Liver (tissue), 7 donors: ENCODE measurements at regions not wholly inside any gene's neighbourhood (a gene's known extent, or its start where the extent isn't known, plus 50 kb on each side); places are given as distances from the start of the nearest gene placed in this dataset.

ENCODE experiments used
- DNase-seq: peaks from one replicate; pipeline ENCODE4 v3.0.0-alpha.2; 2017; ENCODE audit warnings: low spot score
- H3K27ac ChIP-seq, 2 donors: one replicate each; pipeline ENCODE4 v1.7.0; 2013; ENCODE audit warnings: inconsistent platforms in 2 of 2, low read length in 2 of 2, control low read depth in 1 of 2, low read depth in 1 of 2, mild to moderate bottlenecking in 1 of 2
- H3K27me3 ChIP-seq, 4 donors: one replicate each; pipeline versions ENCODE4 v1.6.1 to v1.7.0; 2013; ENCODE audit warnings: low read length in 3 of 4, inconsistent platforms in 1 of 4, mild to moderate bottlenecking in 1 of 4, moderate library complexity in 1 of 4; ENCODE audit not compliant: control insufficient read depth in 4 of 4, insufficient read depth in 4 of 4
- H3K36me3 ChIP-seq, 4 donors: one replicate each; pipeline versions ENCODE4 v1.6.1 to v1.7.0; 2013; ENCODE audit warnings: low read length in 3 of 4, mild to moderate bottlenecking in 3 of 4, low read depth in 1 of 4, moderate library complexity in 1 of 4; ENCODE audit not compliant: control insufficient read depth in 4 of 4, insufficient read depth in 3 of 4
- H3K4me1 ChIP-seq, 4 donors: one replicate each; pipeline versions ENCODE4 v1.6.1 to v1.7.0; 2013; ENCODE audit warnings: low read length in 3 of 4, mild to moderate bottlenecking in 3 of 4, moderate library complexity in 1 of 4; ENCODE audit not compliant: control insufficient read depth in 4 of 4, insufficient read depth in 4 of 4
- H3K4me3 ChIP-seq, 3 donors: one replicate each; pipeline versions ENCODE4 v1.6.1 to v1.7.0; 2013; ENCODE audit warnings: low read length in 3 of 3, control low read depth in 1 of 3, low read depth in 1 of 3, mild to moderate bottlenecking in 1 of 3
- H3K9ac ChIP-seq, 2 donors: one replicate each; pipeline ENCODE4 v1.7.0; 2013; ENCODE audit warnings: low read length in 2 of 2, mild to moderate bottlenecking in 2 of 2, moderate library complexity in 2 of 2, control low read depth in 1 of 2, low read depth in 1 of 2
- H3K9me3 ChIP-seq, 4 donors: one replicate each; pipeline versions ENCODE4 v1.6.1 to v1.7.0; 2013; ENCODE audit warnings: low read length in 3 of 4; ENCODE audit not compliant: control insufficient read depth in 4 of 4
- EGR1 ChIP-seq, 2 donors: IDR thresholded peaks; 2 replicates each; pipeline ENCODE4 v1.6.1; 2016 to 2018; ENCODE audit warnings: antibody characterized with exemption in 2 of 2, low read depth in 2 of 2
- FOXA1 ChIP-seq: IDR thresholded peaks from 2 replicates; pipeline ENCODE4 v1.6.1; 2016; ENCODE audit warnings: antibody characterized with exemption
- FOXA2 ChIP-seq: IDR thresholded peaks from 2 replicates; pipeline ENCODE4 v1.6.1; 2016; ENCODE audit warnings: antibody characterized with exemption
- GABPA ChIP-seq, 2 donors: IDR thresholded peaks in 1 of 2; conservative IDR thresholded peaks in 1 of 2; 2 replicates each; pipeline ENCODE4 v1.6.1; 2016; ENCODE audit warnings: antibody characterized with exemption in 2 of 2, mild to moderate bottlenecking in 1 of 2, moderate library complexity in 1 of 2
- HNF4A ChIP-seq, 2 donors: conservative IDR thresholded peaks; 2 replicates each; pipeline ENCODE4 v1.6.1; 2016; ENCODE audit warnings: antibody characterized with exemption in 2 of 2, mild to moderate bottlenecking in 2 of 2
- HNF4G ChIP-seq: IDR thresholded peaks from 2 replicates; pipeline ENCODE4 v1.6.1; 2016; ENCODE audit warnings: antibody characterized with exemption
- JUND ChIP-seq, 2 donors: IDR thresholded peaks; 2 replicates each; pipeline ENCODE4 v1.6.1; 2016; ENCODE audit warnings: antibody characterized with exemption in 2 of 2
- MAX ChIP-seq: IDR thresholded peaks from 2 replicates; pipeline ENCODE4 v1.6.1; 2016; ENCODE audit warnings: antibody characterized with exemption
- RAD21 ChIP-seq, 2 donors: IDR thresholded peaks; 2 replicates each; pipeline ENCODE4 v1.6.1; 2016; ENCODE audit warnings: antibody characterized with exemption in 2 of 2, mild to moderate bottlenecking in 2 of 2
- RXRA ChIP-seq, 2 donors: IDR thresholded peaks; 2 replicates each; pipeline ENCODE4 v1.6.1; 2017 to 2018; ENCODE audit warnings: antibody characterized with exemption in 2 of 2, mild to moderate bottlenecking in 1 of 2
- SP1 ChIP-seq: IDR thresholded peaks from 2 replicates; pipeline ENCODE4 v1.6.1; 2018; ENCODE audit warnings: antibody characterized with exemption, mild to moderate bottlenecking
- TAF1 ChIP-seq: conservative IDR thresholded peaks from 2 replicates; pipeline ENCODE4 v1.6.1; 2016; ENCODE audit warnings: antibody characterized with exemption, mild to moderate bottlenecking
- YY1 ChIP-seq: IDR thresholded peaks from 2 replicates; pipeline ENCODE4 v1.6.1; 2016; ENCODE audit warnings: antibody characterized with exemption, mild to moderate bottlenecking
- WGBS: extraction: QIAGEN DNeasy Blood & Tissue Kit; methylation state at CpG from one replicate; pipeline ENCODE4 v1.1.7; 2013; 5-methylcytosine and 5-hydroxymethylcytosine counted together
- TF ChIP-seq, protein P1 (sequence below): IDR thresholded peaks from 2 replicates; pipeline ENCODE4 v1.6.1; 2016; ENCODE audit warnings: antibody characterized with exemption, mild to moderate bottlenecking
- TF ChIP-seq, protein P2 (sequence below): IDR thresholded peaks from 2 replicates; pipeline ENCODE4 v1.6.1; 2016; ENCODE audit warnings: antibody characterized with exemption
- TF ChIP-seq, protein P3 (sequence below): IDR thresholded peaks from 2 replicates; pipeline ENCODE4 v1.6.1; 2016; ENCODE audit warnings: antibody characterized with exemption
- donor health status: healthy.
- donor health status: healthy.
- donor health status: healthy.
- donor health status: healthy.

DNA sequence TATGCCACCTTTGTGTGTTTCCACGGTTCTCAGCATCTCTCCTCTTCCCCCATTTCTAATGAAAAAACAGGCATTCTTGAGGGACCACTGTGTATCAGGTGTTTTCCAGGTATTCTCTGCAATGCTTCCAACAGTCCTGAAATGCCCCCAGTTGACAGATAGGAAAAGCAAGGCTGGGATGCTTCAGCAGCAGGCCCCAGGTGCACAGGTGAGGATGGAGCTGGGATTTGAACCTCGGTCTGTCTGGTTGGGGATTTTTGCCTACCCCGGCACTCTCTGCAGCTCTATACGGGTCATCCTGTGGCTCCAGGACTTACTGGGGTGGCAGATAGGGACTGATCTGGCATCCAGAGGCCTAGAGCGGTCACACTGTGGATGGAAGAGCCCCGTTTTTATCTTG lies 180.5 kb upstream of the GSE1 start:
- Histone ChIP-seq H3K4me3 (no peak overlapping the region), H3K4me1 (peaks cover 0 to 3% (median 1%) of the 10 kb centered on the region in 4 donors), H3K9me3 (no peaks in the 10 kb centered on the region), H3K9ac (no peak overlapping the region), H3K27me3 (no peaks in the 10 kb centered on the region), H3K27ac (no peak overlapping the region), H3K36me3 (no peaks in the 10 kb centered on the region)
- WGBS, result 95% methylated on average over 6 of the region's 6 CpGs
- DNase-seq, result no peak
- TF ChIP-seq SP1, result no peak
- TF ChIP-seq TAF1, result no peak
- TF ChIP-seq, protein P1, sequence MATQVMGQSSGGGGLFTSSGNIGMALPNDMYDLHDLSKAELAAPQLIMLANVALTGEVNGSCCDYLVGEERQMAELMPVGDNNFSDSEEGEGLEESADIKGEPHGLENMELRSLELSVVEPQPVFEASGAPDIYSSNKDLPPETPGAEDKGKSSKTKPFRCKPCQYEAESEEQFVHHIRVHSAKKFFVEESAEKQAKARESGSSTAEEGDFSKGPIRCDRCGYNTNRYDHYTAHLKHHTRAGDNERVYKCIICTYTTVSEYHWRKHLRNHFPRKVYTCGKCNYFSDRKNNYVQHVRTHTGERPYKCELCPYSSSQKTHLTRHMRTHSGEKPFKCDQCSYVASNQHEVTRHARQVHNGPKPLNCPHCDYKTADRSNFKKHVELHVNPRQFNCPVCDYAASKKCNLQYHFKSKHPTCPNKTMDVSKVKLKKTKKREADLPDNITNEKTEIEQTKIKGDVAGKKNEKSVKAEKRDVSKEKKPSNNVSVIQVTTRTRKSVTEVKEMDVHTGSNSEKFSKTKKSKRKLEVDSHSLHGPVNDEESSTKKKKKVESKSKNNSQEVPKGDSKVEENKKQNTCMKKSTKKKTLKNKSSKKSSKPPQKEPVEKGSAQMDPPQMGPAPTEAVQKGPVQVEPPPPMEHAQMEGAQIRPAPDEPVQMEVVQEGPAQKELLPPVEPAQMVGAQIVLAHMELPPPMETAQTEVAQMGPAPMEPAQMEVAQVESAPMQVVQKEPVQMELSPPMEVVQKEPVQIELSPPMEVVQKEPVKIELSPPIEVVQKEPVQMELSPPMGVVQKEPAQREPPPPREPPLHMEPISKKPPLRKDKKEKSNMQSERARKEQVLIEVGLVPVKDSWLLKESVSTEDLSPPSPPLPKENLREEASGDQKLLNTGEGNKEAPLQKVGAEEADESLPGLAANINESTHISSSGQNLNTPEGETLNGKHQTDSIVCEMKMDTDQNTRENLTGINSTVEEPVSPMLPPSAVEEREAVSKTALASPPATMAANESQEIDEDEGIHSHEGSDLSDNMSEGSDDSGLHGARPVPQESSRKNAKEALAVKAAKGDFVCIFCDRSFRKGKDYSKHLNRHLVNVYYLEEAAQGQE, result no peak
- no peak for TF ChIP-seq RAD21 (IDR thresholded peaks at IDR 0.05)
- TF ChIP-seq MAX, result no peak
- TF ChIP-seq HNF4A (conservative IDR thresholded peaks at IDR 0.05), result no peak
- TF ChIP-seq HNF4G, result no peak
- TF ChIP-seq RXRA (IDR thresholded peaks at IDR 0.05), result no peak
- no peak for TF ChIP-seq JUND (IDR thresholded peaks at IDR 0.05)
- TF ChIP-seq YY1, result no peak
- no peak for TF ChIP-seq EGR1 (IDR thresholded peaks at IDR 0.05; ENCODE audit: low read depth in 2 of 2)

DNA sequence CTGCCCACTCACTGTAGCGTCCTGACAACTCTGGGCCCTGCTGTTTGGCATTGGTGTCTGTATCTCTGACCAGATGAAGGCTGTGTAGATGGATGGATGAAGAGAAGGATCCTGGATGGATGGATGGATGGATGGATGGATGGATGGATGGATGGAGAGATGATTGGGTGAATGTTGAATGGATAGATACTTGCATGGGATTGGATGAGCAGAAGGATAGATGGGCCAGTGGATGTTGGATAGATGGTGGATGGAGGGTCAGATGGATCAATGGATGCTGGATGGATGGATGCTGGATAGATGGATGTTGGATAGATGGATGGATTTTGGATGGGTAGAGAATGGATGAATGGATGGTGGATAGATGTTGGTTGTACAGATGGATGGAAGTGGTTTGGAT lies 179.6 kb upstream of the GSE1 start:
- TF ChIP-seq RAD21 (IDR thresholded peaks at IDR 0.05) (no peak), FOXA1 (no peak), MAX (no peak), HNF4A (conservative IDR thresholded peaks at IDR 0.05) (no peak), RXRA (IDR thresholded peaks at IDR 0.05) (no peak), FOXA2 (no peak), EGR1 (IDR thresholded peaks at IDR 0.05; ENCODE audit: low read depth in 2 of 2) (no peak), GABPA (IDR thresholded peaks at IDR 0.05 in 1 of 2, conservative IDR thresholded peaks at IDR 0.05 in 1 of 2) (no peak), HNF4G (no peak)
- TF ChIP-seq, protein P2, sequence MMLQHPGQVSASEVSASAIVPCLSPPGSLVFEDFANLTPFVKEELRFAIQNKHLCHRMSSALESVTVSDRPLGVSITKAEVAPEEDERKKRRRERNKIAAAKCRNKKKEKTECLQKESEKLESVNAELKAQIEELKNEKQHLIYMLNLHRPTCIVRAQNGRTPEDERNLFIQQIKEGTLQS, result no peak
- TF ChIP-seq, protein P3, sequence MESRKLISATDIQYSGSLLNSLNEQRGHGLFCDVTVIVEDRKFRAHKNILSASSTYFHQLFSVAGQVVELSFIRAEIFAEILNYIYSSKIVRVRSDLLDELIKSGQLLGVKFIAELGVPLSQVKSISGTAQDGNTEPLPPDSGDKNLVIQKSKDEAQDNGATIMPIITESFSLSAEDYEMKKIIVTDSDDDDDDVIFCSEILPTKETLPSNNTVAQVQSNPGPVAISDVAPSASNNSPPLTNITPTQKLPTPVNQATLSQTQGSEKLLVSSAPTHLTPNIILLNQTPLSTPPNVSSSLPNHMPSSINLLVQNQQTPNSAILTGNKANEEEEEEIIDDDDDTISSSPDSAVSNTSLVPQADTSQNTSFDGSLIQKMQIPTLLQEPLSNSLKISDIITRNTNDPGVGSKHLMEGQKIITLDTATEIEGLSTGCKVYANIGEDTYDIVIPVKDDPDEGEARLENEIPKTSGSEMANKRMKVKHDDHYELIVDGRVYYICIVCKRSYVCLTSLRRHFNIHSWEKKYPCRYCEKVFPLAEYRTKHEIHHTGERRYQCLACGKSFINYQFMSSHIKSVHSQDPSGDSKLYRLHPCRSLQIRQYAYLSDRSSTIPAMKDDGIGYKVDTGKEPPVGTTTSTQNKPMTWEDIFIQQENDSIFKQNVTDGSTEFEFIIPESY, result no peak
- no peak overlapping the region for H3K9ac ChIP-seq
- H3K4me1 ChIP-seq, result peaks cover 0 to 3% (median 1%) of the 10 kb centered on the region in 4 donors
- no peaks in the 10 kb centered on the region for H3K9me3 ChIP-seq
- no peak overlapping the region for H3K27ac ChIP-seq
- H3K36me3 ChIP-seq, result no peaks in the 10 kb centered on the region
- H3K27me3 ChIP-seq, result no peaks in the 10 kb centered on the region
- no peak for DNase-seq
- 95% methylated on average over 1 of the region's 1 CpG for WGBS
- H3K4me3 ChIP-seq, result no peak overlapping the region
